ENCODE measurements at regions not wholly inside any gene's neighbourhood (a gene's known extent, or its start where the extent isn't known, plus 50 kb on each side); places are given as distances from the start of the nearest gene placed in this dataset.

DNA sequence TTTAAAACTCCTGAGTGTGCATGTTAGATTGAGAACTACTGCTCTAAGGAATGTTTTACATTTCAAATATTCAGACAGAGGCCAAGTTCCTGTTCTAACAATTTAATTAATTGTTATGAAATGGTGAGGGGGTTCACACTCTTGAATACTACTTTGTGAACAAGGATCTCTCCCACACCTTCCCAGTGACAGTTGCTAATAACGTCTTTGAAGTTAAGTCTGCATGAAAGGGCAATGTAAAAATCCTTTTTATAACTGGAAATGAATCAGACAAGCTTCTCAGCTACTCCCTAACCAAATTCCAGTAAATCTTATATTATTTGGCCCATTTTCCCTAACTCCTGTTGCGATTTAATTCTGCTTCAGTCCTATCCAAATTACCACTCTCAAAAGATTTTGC is 828.5 kb upstream of the ADAMTS5 start:
- Histone ChIP-seq H3K9me3 (ENCODE audit: low read depth, low read length, poor library complexity, severe bottlenecking) (no peaks in the 10 kb centered on the region), H3K27me3 (replicated peaks; ENCODE audit: insufficient read depth, low read depth, low read length, poor library complexity) (peaks cover 4% of the 10 kb centered on the region), H3K27ac (ENCODE audit: low read depth, low read length, poor library complexity, severe bottlenecking) (no peak overlapping the region), H3K36me3 (ENCODE audit: insufficient read depth, low read length, poor library complexity, severe bottlenecking) (no peaks in the 10 kb centered on the region), H3K4me1 (ENCODE audit: insufficient read depth, low read length, poor library complexity, severe bottlenecking) (no peaks in the 10 kb centered on the region), H3K4me3 (ENCODE audit: low read depth, low read length, poor library complexity, severe bottlenecking) (no peak overlapping the region)
- POLR2A ChIA-PET (ENCODE audit: low non-redundant PET), result no interaction called here
- intact Hi-C loops (cut with micrococcal nuclease; ENCODE audit: unreplicated experiment), result no loop called here
- DNase-seq (ENCODE audit: low spot score), result no peak
- no TSS peak for BruUV-seq (replicated peaks)
- CTCF ChIA-PET, result no interaction called here
- TF ChIP-seq EZH2 (IDR thresholded peaks at IDR 0.05; ENCODE audit: borderline replicate concordance, low read depth, low read length, poor library complexity, severe bottlenecking) (no peak), CTCF (conservative IDR thresholded peaks at IDR 0.05; ENCODE audit: low read depth, low read length) (no peak)

GRCh38 chr21:27793901-27794300 is 827.0 kb upstream of the ADAMTS5 start:
- TF ChIP-seq EZH2 (IDR thresholded peaks at IDR 0.05; ENCODE audit: borderline replicate concordance, low read depth, low read length, poor library complexity, severe bottlenecking), result no peak
- TF ChIP-seq CTCF (conservative IDR thresholded peaks at IDR 0.05; ENCODE audit: low read depth, low read length), result no peak

GRCh38 chr21:27787046-27787445 is 820.2 kb upstream of the ADAMTS5 start:
- Histone ChIP-seq H3K36me3 (ENCODE audit: insufficient read depth, low read length, poor library complexity, severe bottlenecking) (no peaks in the 10 kb centered on the region), H3K27ac (ENCODE audit: low read depth, low read length, poor library complexity, severe bottlenecking) (no peak overlapping the region), H3K27me3 (replicated peaks; ENCODE audit: insufficient read depth, low read depth, low read length, poor library complexity) (no peaks in the 10 kb centered on the region), H3K4me3 (ENCODE audit: low read depth, low read length, poor library complexity, severe bottlenecking) (no peak overlapping the region), H3K9me3 (ENCODE audit: low read depth, low read length, poor library complexity, severe bottlenecking) (peaks cover 5% of the 10 kb centered on the region), H3K4me1 (ENCODE audit: insufficient read depth, low read length, poor library complexity, severe bottlenecking) (no peaks in the 10 kb centered on the region)
- BruUV-seq (replicated peaks), result no TSS peak
- DNase-seq (ENCODE audit: low spot score), result no peak
- ChIA-PET CTCF (no interaction called here), POLR2A (ENCODE audit: low non-redundant PET) (no interaction called here)
- intact Hi-C loops (cut with micrococcal nuclease; ENCODE audit: unreplicated experiment), result no loop called here
- no peak for TF ChIP-seq EZH2 (IDR thresholded peaks at IDR 0.05; ENCODE audit: borderline replicate concordance, low read depth, low read length, poor library complexity, severe bottlenecking)
- TF ChIP-seq CTCF (conservative IDR thresholded peaks at IDR 0.05; ENCODE audit: low read depth, low read length), result no peak

More at GRCh38 chr21:27793901-27794300, 827.0 kb upstream of the ADAMTS5 start:
- H3K9me3 ChIP-seq (ENCODE audit: low read depth, low read length, poor library complexity, severe bottlenecking), result no peaks in the 10 kb centered on the region
- no peaks in the 10 kb centered on the region for H3K36me3 ChIP-seq (ENCODE audit: insufficient read depth, low read length, poor library complexity, severe bottlenecking)
- intact Hi-C loops (cut with micrococcal nuclease; ENCODE audit: unreplicated experiment), result no loop called here
- no peak overlapping the region for H3K27ac ChIP-seq (ENCODE audit: low read depth, low read length, poor library complexity, severe bottlenecking)
- H3K27me3 ChIP-seq (replicated peaks; ENCODE audit: insufficient read depth, low read depth, low read length, poor library complexity), result no peaks in the 10 kb centered on the region
- no TSS peak for BruUV-seq (replicated peaks)
- ChIA-PET POLR2A (ENCODE audit: low non-redundant PET) (no interaction called here), CTCF (no interaction called here)
- no peak for DNase-seq (ENCODE audit: low spot score)
- no peak overlapping the region for H3K4me3 ChIP-seq (ENCODE audit: low read depth, low read length, poor library complexity, severe bottlenecking)
- H3K4me1 ChIP-seq (ENCODE audit: insufficient read depth, low read length, poor library complexity, severe bottlenecking), result no peaks in the 10 kb centered on the region

Measured in A673 (cell line).